Body of pancreas (tissue), 4 donors: ENCODE measurements at regions not wholly inside any gene's neighbourhood (a gene's known extent, or its start where the extent isn't known, plus 50 kb on each side); places are given as distances from the start of the nearest gene placed in this dataset.

ENCODE experiments used
- ATAC-seq: fragments of 150-250 bp; one replicate; pipeline ENCODE4 v1.9.1; 2016
- DNase-seq, 4 donors: peaks; one replicate each; pipeline ENCODE4 v3.0.0-alpha.2; 2019
- H3K27ac ChIP-seq, 4 donors: fragments of 200-600 bp; sonication (generic); 1 replicate in 3 of 4; 2 replicates in 1 of 4; pipeline versions ENCODE4 v1.5.1 to v1.6.1; 2016 to 2019; ENCODE audit warnings: mild to moderate bottlenecking in 1 of 4, mixed read lengths in 1 of 4, moderate library complexity in 1 of 4
- H3K27me3 ChIP-seq, 2 donors: fragments of 200-600 bp; sonication (generic); one replicate each; pipeline ENCODE4 v1.6.0; 2016; ENCODE audit warnings: mild to moderate bottlenecking in 1 of 2
- H3K36me3 ChIP-seq, 2 donors: fragments of 200-600 bp; sonication (generic); replicated peaks in 1 of 2; 2 replicates each; pipeline ENCODE4 v1.5.1; 2016; ENCODE audit warnings: low read depth in 2 of 2; ENCODE audit not compliant: insufficient read depth in 1 of 2
- H3K4me1 ChIP-seq: fragments of 200-600 bp; sonication (generic); one replicate; pipeline ENCODE4 v1.6.0; 2016
- H3K4me3 ChIP-seq, 2 donors: fragments of 200-600 bp; sonication (generic); 1 replicate in 1 of 2; 2 replicates in 1 of 2; pipeline ENCODE4 v1.5.1; 2016 to 2019
- H3K9me3 ChIP-seq, 3 donors: fragments of 200-600 bp; sonication (generic); 1 replicate in 2 of 3; 2 replicates in 1 of 3; pipeline ENCODE4 v1.5.1; 2016
- CTCF ChIP-seq, 7 experiments: fragments of 450-650 bp in 4 of 7; fragments of 200-600 bp in 3 of 7; sonication (generic) in 3 of 7; IDR thresholded peaks; one replicate each; pipeline ENCODE4 v1.5.1; 2016 to 2019; ENCODE audit warnings: antibody characterized with exemption in 7 of 7
- POLR2A ChIP-seq, 3 donors: fragments of 450-650 bp; IDR thresholded peaks; one replicate each; pipeline ENCODE4 v1.6.1; 2016; ENCODE audit warnings: antibody characterized with exemption in 3 of 3, mild to moderate bottlenecking in 2 of 3
- WGBS, 2 donors: methylation state at CpG; one replicate each; pipeline ENCODE4 v1.1.5; 2017; 5-methylcytosine and 5-hydroxymethylcytosine counted together
- intact Hi-C: fragments of 100-400 bp; cut with DNase I; formaldehyde crosslinking; loops from one replicate; pipeline ENCODE4 v1.15.1; 2023

- TF ChIP-seq POLR2A (IDR thresholded peaks at IDR 0.05) (no peak), CTCF (IDR thresholded peaks at IDR 0.05) (no peak)
- 46 to 76% methylated on average over 2 of the region's 2 CpGs for WGBS, 2 donors
Observed at GRCh38 chr9:71361357-71361756, 239.9 kb upstream of the TRPM3 start.

DNA sequence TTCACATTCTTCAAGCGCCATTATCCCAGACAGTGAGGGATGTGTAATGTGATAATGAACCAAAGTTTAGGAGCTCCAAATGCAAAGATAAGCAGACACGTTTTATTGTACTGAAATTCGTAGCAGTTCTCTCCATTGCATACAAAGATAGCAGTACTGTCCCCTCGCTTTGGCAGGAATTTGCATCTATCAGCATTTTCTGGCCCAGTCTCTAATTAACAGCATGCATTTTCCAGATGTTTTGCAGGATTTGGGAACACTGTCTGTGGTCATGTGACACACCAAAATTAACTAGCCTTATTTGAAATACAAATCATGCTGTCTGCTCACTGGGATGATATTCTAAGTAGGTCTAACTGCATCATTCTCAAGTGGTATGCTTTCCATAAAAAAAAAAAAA lies 235.9 kb upstream of the TRPM3 start:
- Histone ChIP-seq H3K9me3 (no peaks in the 10 kb centered on the region), H3K27me3 (no peaks in the 10 kb centered on the region), H3K36me3 (no peaks in the 10 kb centered on the region), H3K4me1 (no peaks in the 10 kb centered on the region), H3K27ac (no peak overlapping the region), H3K4me3 (no peak overlapping the region)
- no peak for TF ChIP-seq POLR2A (IDR thresholded peaks at IDR 0.05)
- no peak for TF ChIP-seq CTCF (IDR thresholded peaks at IDR 0.05)
- intact Hi-C loops, result no loop called here
- 29 to 36% methylated on average over 4 of the region's 4 CpGs for WGBS, 2 donors
- no peak for ATAC-seq
- no peak for DNase-seq

More at GRCh38 chr9:71361357-71361756, 239.9 kb upstream of the TRPM3 start:
- Histone ChIP-seq H3K27me3 (no peaks in the 10 kb centered on the region), H3K4me3 (no peak overlapping the region), H3K4me1 (no peaks in the 10 kb centered on the region), H3K9me3 (no peaks in the 10 kb centered on the region), H3K27ac (no peak overlapping the region), H3K36me3 (no peaks in the 10 kb centered on the region)
- ATAC-seq (no peak), DNase-seq (no peak)
- intact Hi-C loops, result no loop called here

- ATAC-seq (no peak), DNase-seq (no peak)
- H3K4me3 ChIP-seq, result no peak overlapping the region
- intact Hi-C loops, result no loop called here
- H3K27me3 ChIP-seq, result no peaks in the 10 kb centered on the region
- WGBS, 2 donors, result 50 to 51% methylated on average over 4 of the region's 4 CpGs
- H3K36me3 ChIP-seq, result no peaks in the 10 kb centered on the region
- TF ChIP-seq POLR2A (IDR thresholded peaks at IDR 0.05) (no peak), CTCF (IDR thresholded peaks at IDR 0.05) (no peak)
- no peaks in the 10 kb centered on the region for H3K9me3 ChIP-seq
- no peaks in the 10 kb centered on the region for H3K4me1 ChIP-seq
- H3K27ac ChIP-seq, result no peak overlapping the region
Observed at GRCh38 chr9:71355884-71356283, 234.5 kb upstream of the TRPM3 start.

DNA sequence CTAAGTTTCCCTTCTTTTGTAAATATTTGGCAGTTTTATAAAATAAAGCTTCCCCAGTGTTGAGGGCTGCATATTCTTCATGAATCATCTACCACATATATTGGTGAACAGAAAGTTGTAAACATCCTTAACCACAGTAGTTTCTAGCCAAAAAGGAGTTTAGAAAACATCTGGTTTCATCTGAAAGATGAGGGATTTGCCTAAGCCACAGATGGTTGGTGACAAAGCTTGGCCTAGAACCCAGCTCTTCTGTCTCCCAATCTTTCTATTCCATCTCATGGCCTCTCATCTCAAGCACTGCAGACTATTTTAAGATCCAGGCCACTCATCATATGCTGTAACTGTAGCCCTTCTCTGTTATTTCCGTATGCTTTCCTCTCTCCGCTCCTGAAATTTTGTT lies 232.3 kb upstream of the TRPM3 start:
- Histone ChIP-seq H3K4me3 (no peak overlapping the region), H3K9me3 (no peaks in the 10 kb centered on the region), H3K27ac (no peak overlapping the region), H3K27me3 (no peaks in the 10 kb centered on the region), H3K36me3 (no peaks in the 10 kb centered on the region), H3K4me1 (no peaks in the 10 kb centered on the region)
- no peak for ATAC-seq
- TF ChIP-seq POLR2A (IDR thresholded peaks at IDR 0.05), result no peak
- no peak for TF ChIP-seq CTCF (IDR thresholded peaks at IDR 0.05)
- WGBS, 2 donors, result 79 to 83% methylated on average over 2 of the region's 2 CpGs
- intact Hi-C loops, result no loop called here
- DNase-seq, result no peak

DNA sequence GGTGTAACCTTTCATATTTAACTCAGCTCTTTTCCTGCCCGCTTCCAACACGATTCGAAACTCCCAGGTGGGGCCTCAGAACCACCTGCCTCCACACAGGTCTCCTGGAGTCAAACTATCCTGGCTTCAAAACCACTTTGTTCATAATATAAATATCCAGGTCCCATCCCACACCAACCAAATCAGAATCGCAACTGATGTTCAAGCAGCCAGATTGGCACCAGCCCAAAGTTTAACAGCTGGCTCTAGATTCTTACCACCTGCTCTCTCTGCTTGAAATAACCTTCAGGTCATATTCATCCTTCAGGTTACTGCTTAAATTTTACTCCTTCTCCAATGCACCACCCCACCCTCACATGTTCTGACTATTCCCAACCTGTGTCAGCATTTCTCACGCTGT lies 231.4 kb upstream of the TRPM3 start:
- ATAC-seq, result no peak
- intact Hi-C loops, result no loop called here

More for the DNA sequence above, 231.4 kb upstream of the TRPM3 start:
- peak in 1 of 4 donors; percentile 20 for DNase-seq
- Histone ChIP-seq H3K27me3 (no peaks in the 10 kb centered on the region), H3K4me1 (no peaks in the 10 kb centered on the region), H3K36me3 (no peaks in the 10 kb centered on the region), H3K4me3 (no peak overlapping the region), H3K27ac (no peak overlapping the region), H3K9me3 (no peaks in the 10 kb centered on the region)
- WGBS, 2 donors, result 60 to 69% methylated on average over 5 of the region's 5 CpGs
- TF ChIP-seq POLR2A (IDR thresholded peaks at IDR 0.05) (no peak), CTCF (IDR thresholded peaks at IDR 0.05) (no peak)
